H9 (cell line): ENCODE measurements at regions not wholly inside any gene's neighbourhood (a gene's known extent, or its start where the extent isn't known, plus 50 kb on each side); places are given as distances from the start of the nearest gene placed in this dataset.

Source experiments
- DNase-seq: peaks from one replicate; pipeline ENCODE4 v3.0.0-alpha.2; 2017
- H2AFZ ChIP-seq: one replicate; pipeline ENCODE4 v1.6.1; 2013; ENCODE audit warnings: mild to moderate bottlenecking, low read length, control low read depth, moderate library complexity
- H2AK5ac ChIP-seq: 2 replicates; pipeline ENCODE4 v1.6.1; 2013; ENCODE audit warnings: low read length, control low read depth, mixed read lengths; ENCODE audit not compliant: insufficient read length
- H2BK120ac ChIP-seq: one replicate; pipeline ENCODE4 v1.6.1; 2013; ENCODE audit warnings: low read depth, mild to moderate bottlenecking, low read length, control low read depth, inconsistent platforms; ENCODE audit not compliant: poor library complexity, severe bottlenecking
- H2BK12ac ChIP-seq: 2 replicates; pipeline ENCODE4 v1.6.1; 2013; ENCODE audit warnings: low read length, control low read depth, mixed read lengths, low read depth; ENCODE audit not compliant: insufficient read length
- H2BK15ac ChIP-seq: 2 replicates; pipeline ENCODE4 v1.6.1; 2013; ENCODE audit warnings: low read depth, low read length, control low read depth
- H2BK20ac ChIP-seq: one replicate; pipeline ENCODE4 v1.6.1; 2013; ENCODE audit warnings: low read depth, mild to moderate bottlenecking, low read length, control low read depth, inconsistent platforms; ENCODE audit not compliant: poor library complexity, severe bottlenecking
- H2BK5ac ChIP-seq: 2 replicates; pipeline ENCODE4 v1.6.1; 2013; ENCODE audit warnings: low read length, control low read depth, mixed read lengths; ENCODE audit not compliant: insufficient read length
- H3K14ac ChIP-seq: 2 replicates; pipeline ENCODE4 v1.6.1; 2013; ENCODE audit warnings: low read length, control low read depth; ENCODE audit not compliant: insufficient read depth
- H3K18ac ChIP-seq: 2 replicates; pipeline ENCODE4 v1.6.1; 2013; ENCODE audit warnings: low read depth, mild to moderate bottlenecking, mixed read lengths, low read length, control low read depth; ENCODE audit not compliant: insufficient read length
- H3K23ac ChIP-seq: 2 replicates; pipeline ENCODE4 v1.6.1; 2013; ENCODE audit warnings: low read length, control low read depth, mixed read lengths, low read depth; ENCODE audit not compliant: insufficient read length
- H3K23me2 ChIP-seq: 2 replicates; pipeline ENCODE4 v1.6.1; 2013; ENCODE audit warnings: low read depth, mild to moderate bottlenecking, mixed read lengths, low read length, control low read depth; ENCODE audit not compliant: insufficient read length, poor library complexity, severe bottlenecking
- H3K27ac ChIP-seq: 2 replicates; pipeline ENCODE4 v1.5.1; 2013; ENCODE audit warnings: low read length, control low read depth, mixed read lengths, low read depth; ENCODE audit not compliant: insufficient read length
- H3K27me3 ChIP-seq: 2 replicates; pipeline ENCODE4 v1.6.1; 2013; ENCODE audit warnings: low read length, control low read depth, inconsistent platforms; ENCODE audit not compliant: insufficient read depth
- H3K4ac ChIP-seq: 2 replicates; pipeline ENCODE4 v1.6.1; 2013; ENCODE audit warnings: low read depth, mild to moderate bottlenecking, control low read depth, inconsistent platforms, low read length, moderate library complexity
- H3K4me1 ChIP-seq: 2 replicates; pipeline ENCODE4 v1.6.1; 2013; ENCODE audit warnings: low read length, control low read depth, inconsistent platforms; ENCODE audit not compliant: insufficient read depth
- H3K4me2 ChIP-seq: 2 replicates; pipeline ENCODE4 v1.6.1; 2013; ENCODE audit warnings: low read length, control low read depth, mixed read lengths; ENCODE audit not compliant: insufficient read length, insufficient read depth
- H3K56ac ChIP-seq: 2 replicates; pipeline ENCODE4 v1.6.1; 2013; ENCODE audit warnings: low read depth, mild to moderate bottlenecking, mixed read lengths, low read length, control low read depth; ENCODE audit not compliant: insufficient read length
- H3K79me1 ChIP-seq: 2 replicates; pipeline ENCODE4 v1.6.1; 2013; ENCODE audit warnings: low read depth, mild to moderate bottlenecking, moderate library complexity, low read length, control low read depth, inconsistent platforms; ENCODE audit not compliant: insufficient read depth, poor library complexity, severe bottlenecking
- H3K79me2 ChIP-seq: 2 replicates; pipeline ENCODE4 v1.6.1; 2013; ENCODE audit warnings: low read length, control low read depth, inconsistent platforms; ENCODE audit not compliant: insufficient read depth
- H3K9ac ChIP-seq: 2 replicates; pipeline ENCODE4 v1.6.1; 2013; ENCODE audit warnings: low read length, control low read depth, mixed read lengths; ENCODE audit not compliant: insufficient read length; ENCODE audit errors: extremely low read depth
- H3K9me3 ChIP-seq: one replicate; pipeline ENCODE4 v1.6.1; 2013; ENCODE audit warnings: low read depth, low read length, inconsistent platforms; ENCODE audit not compliant: control insufficient read depth
- H3T11ph ChIP-seq: one replicate; pipeline ENCODE4 v1.6.1; 2013; ENCODE audit warnings: mild to moderate bottlenecking, low read length, control low read depth, inconsistent platforms
- H4K20me1 ChIP-seq: one replicate; pipeline ENCODE4 v1.6.1; 2013; ENCODE audit not compliant: control insufficient read depth, insufficient read length, insufficient read depth
- H4K5ac ChIP-seq: 2 replicates; pipeline ENCODE4 v1.6.1; 2013; ENCODE audit warnings: low read depth, mild to moderate bottlenecking, mixed read lengths, low read length, control low read depth; ENCODE audit not compliant: insufficient read length
- H4K8ac ChIP-seq: replicated peaks from 2 replicates; pipeline ENCODE4 v1.6.1; 2013; ENCODE audit warnings: low read length, control low read depth, mixed read lengths, low read depth; ENCODE audit not compliant: insufficient read length
- H4K91ac ChIP-seq: 2 replicates; pipeline ENCODE4 v1.6.1; 2013; ENCODE audit warnings: low read depth, mild to moderate bottlenecking, moderate library complexity, mixed read lengths, low read length, control low read depth; ENCODE audit not compliant: insufficient read length
- H3K27ac Mint-ChIP-seq, 3 experiments: 2 replicates in 2 of 3; 3 replicates in 1 of 3; pipeline ENCODE4 v1.8.0; 2020 to 2021; ENCODE audit warnings: mixed read lengths in 3 of 3, mild to moderate bottlenecking in 1 of 3, moderate library complexity in 1 of 3
- H3K27me3 Mint-ChIP-seq: 2 replicates; pipeline ENCODE4 v1.8.0; 2021; ENCODE audit warnings: low read depth, mild to moderate bottlenecking, moderate library complexity, mixed read lengths
- H3K36me3 Mint-ChIP-seq, 3 experiments: 2 replicates in 2 of 3; 3 replicates in 1 of 3; pipeline ENCODE4 v1.8.0; 2020 to 2021; ENCODE audit warnings: low read depth in 3 of 3, mixed read lengths in 3 of 3; ENCODE audit not compliant: insufficient read depth in 1 of 3
- H3K4me1 Mint-ChIP-seq, 2 experiments: 2 replicates each; pipeline ENCODE4 v1.8.0; 2020; ENCODE audit warnings: mixed read lengths in 2 of 2
- H3K4me3 Mint-ChIP-seq, 2 experiments: 2 replicates in 1 of 2; 3 replicates in 1 of 2; pipeline ENCODE4 v1.8.0; 2020 to 2021; ENCODE audit warnings: mild to moderate bottlenecking in 2 of 2, mixed read lengths in 2 of 2, moderate library complexity in 1 of 2
- H3K9me3 Mint-ChIP-seq, 2 experiments: 2 replicates in 1 of 2; 3 replicates in 1 of 2; pipeline ENCODE4 v1.8.0; 2020; ENCODE audit warnings: mild to moderate bottlenecking in 2 of 2, mixed read lengths in 2 of 2, moderate library complexity in 1 of 2
- WGBS: extraction: QIAGEN DNeasy Blood & Tissue Kit; methylation state at CpG from one replicate; pipeline ENCODE4 v1.1.7; 2013; ENCODE audit warnings: missing lambda C conversion rate, low lambda C conversion rate, mixed read lengths; ENCODE audit not compliant: insufficient read length; ENCODE audit errors: extremely low coverage; 5-methylcytosine and 5-hydroxymethylcytosine counted together
- TF ChIP-seq, protein P1 (sequence below): fragments of 200-600 bp; sonication (generic); conservative IDR thresholded peaks from 3 replicates; pipeline ENCODE4 v1.8.0; 2021; ENCODE audit warnings: antibody characterized with exemption, mild to moderate bottlenecking

DNA sequence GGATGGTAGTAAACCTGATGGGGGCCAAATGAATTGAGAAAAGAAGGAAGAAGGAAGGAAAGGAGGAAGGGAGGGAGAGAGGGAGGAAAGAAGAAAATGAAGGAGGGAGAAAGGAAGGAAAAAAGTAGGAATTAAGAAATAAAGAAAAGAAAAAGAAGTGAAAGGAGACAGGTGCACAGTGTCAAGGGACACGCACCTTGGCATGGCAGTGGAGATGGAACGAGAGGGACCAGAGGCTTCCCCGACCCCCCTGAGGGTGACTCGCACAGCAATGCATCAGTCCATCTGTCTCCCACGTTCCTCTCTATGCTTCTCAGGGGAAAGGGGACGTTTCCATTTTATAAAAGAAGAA lies 199.6 kb downstream of the CXCL12 start:
- H3K79me2 ChIP-seq: no peaks in the 10 kb centered on the region
- H3K79me1 ChIP-seq: no peaks in the 10 kb centered on the region
- H3K27me3 Mint-ChIP-seq: no peaks in the 10 kb centered on the region
- no peak overlapping the region for H2BK20ac ChIP-seq
- H2AK5ac ChIP-seq: no peak overlapping the region
- H3K36me3 Mint-ChIP-seq: no peaks in the 10 kb centered on the region; a peak in 1 of 7 replicates
- H3K18ac ChIP-seq: no peak overlapping the region
- H3K9me3 Mint-ChIP-seq: peaks cover 3 to 4% of the 10 kb centered on the region in 2 experiments; a peak in 3 of 5 replicates
- no peak overlapping the region for H2AFZ ChIP-seq
- no peaks in the 10 kb centered on the region for H3K23me2 ChIP-seq
- TF ChIP-seq, protein P1, sequence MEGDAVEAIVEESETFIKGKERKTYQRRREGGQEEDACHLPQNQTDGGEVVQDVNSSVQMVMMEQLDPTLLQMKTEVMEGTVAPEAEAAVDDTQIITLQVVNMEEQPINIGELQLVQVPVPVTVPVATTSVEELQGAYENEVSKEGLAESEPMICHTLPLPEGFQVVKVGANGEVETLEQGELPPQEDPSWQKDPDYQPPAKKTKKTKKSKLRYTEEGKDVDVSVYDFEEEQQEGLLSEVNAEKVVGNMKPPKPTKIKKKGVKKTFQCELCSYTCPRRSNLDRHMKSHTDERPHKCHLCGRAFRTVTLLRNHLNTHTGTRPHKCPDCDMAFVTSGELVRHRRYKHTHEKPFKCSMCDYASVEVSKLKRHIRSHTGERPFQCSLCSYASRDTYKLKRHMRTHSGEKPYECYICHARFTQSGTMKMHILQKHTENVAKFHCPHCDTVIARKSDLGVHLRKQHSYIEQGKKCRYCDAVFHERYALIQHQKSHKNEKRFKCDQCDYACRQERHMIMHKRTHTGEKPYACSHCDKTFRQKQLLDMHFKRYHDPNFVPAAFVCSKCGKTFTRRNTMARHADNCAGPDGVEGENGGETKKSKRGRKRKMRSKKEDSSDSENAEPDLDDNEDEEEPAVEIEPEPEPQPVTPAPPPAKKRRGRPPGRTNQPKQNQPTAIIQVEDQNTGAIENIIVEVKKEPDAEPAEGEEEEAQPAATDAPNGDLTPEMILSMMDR: no peak
- H3K4me2 ChIP-seq: no peak overlapping the region
- no peak overlapping the region for H2BK5ac ChIP-seq
- no peak overlapping the region for H3K4me3 Mint-ChIP-seq
- no peaks in the 10 kb centered on the region for H4K20me1 ChIP-seq
- H3K4me1 Mint-ChIP-seq: peaks cover 5 to 6% of the 10 kb centered on the region in 2 experiments; a peak in 3 of 4 replicates
- H2BK15ac ChIP-seq: no peak overlapping the region
- H3K9ac ChIP-seq: no peak overlapping the region
- no peak overlapping the region for H3K23ac ChIP-seq
- no peak overlapping the region for H4K5ac ChIP-seq
- no peak overlapping the region for H3K14ac ChIP-seq
- DNase-seq: no peak
- H4K91ac ChIP-seq: no peak overlapping the region
- H3K4me1 ChIP-seq: no peaks in the 10 kb centered on the region
- no peak overlapping the region for H3K27ac ChIP-seq
- no peak overlapping the region for H3K4ac ChIP-seq
- H4K8ac ChIP-seq: no peak overlapping the region
- no peak overlapping the region for H2BK12ac ChIP-seq
- WGBS: no CpG with 5 or more reads among the region's 6 CpGs
- H3T11ph ChIP-seq: no peak overlapping the region
- H3K9me3 ChIP-seq: no peaks in the 10 kb centered on the region
- H3K27ac Mint-ChIP-seq: no peak overlapping the region; a peak in 1 of 7 replicates
- no peak overlapping the region for H3K56ac ChIP-seq
- no peaks in the 10 kb centered on the region for H3K27me3 ChIP-seq
- no peak overlapping the region for H2BK120ac ChIP-seq
